Testis (tissue), 2 donors: ENCODE measurements at regions not wholly inside any gene's neighbourhood (a gene's known extent, or its start where the extent isn't known, plus 50 kb on each side); places are given as distances from the start of the nearest gene placed in this dataset.

Experiments
- DNase-seq: peaks from one replicate; pipeline ENCODE4 v3.0.0-alpha.2; 2019
- H3K27ac ChIP-seq, 2 donors: fragments of 200-600 bp; sonication (generic); one replicate each; pipeline ENCODE4 v1.5.1; 2019
- H3K27me3 ChIP-seq: fragments of 200-600 bp; sonication (generic); one replicate; pipeline ENCODE4 v1.5.1; 2019
- H3K36me3 ChIP-seq: fragments of 200-600 bp; sonication (generic); one replicate; pipeline ENCODE4 v1.5.1; 2017; ENCODE audit warnings: low read depth; ENCODE audit errors: missing control alignments
- H3K4me1 ChIP-seq: fragments of 200-600 bp; sonication (generic); one replicate; pipeline ENCODE4 v1.5.1; 2019
- H3K4me3 ChIP-seq, 2 donors: fragments of 200-600 bp; sonication (generic); one replicate each; pipeline ENCODE4 v1.5.1; 2017 to 2019
- H3K9me3 ChIP-seq: fragments of 200-600 bp; sonication (generic); one replicate; pipeline ENCODE4 v1.5.1; 2017
- CTCF ChIP-seq, 3 experiments: fragments of 450-650 bp in 2 of 3; fragments of 200-600 bp in 1 of 3; sonication (generic) in 1 of 3; IDR thresholded peaks; one replicate each; pipeline ENCODE4 v1.5.1; 2016 to 2019; ENCODE audit warnings: antibody characterized with exemption in 3 of 3, mild to moderate bottlenecking in 2 of 3, moderate library complexity in 1 of 3
- POLR2A ChIP-seq: fragments of 450-650 bp; IDR thresholded peaks from one replicate; pipeline ENCODE4 v1.6.1; 2017; ENCODE audit warnings: antibody characterized with exemption, mild to moderate bottlenecking, moderate library complexity
- WGBS, 2 donors: methylation state at CpG; one replicate each; pipeline ENCODE4 v1.1.5; 2018; 5-methylcytosine and 5-hydroxymethylcytosine counted together
- intact Hi-C: fragments of 100-400 bp; cut with DNase I; formaldehyde crosslinking; loops from one replicate; pipeline ENCODE4 v1.15.1; 2023; ENCODE audit warnings: low total_unique reads

- intact Hi-C loops: no loop called here
- WGBS, 2 donors: 80 to 81% methylated on average over 3 of the region's 3 CpGs
Observed at GRCh38 chr14:99004112-99004511, 267.9 kb downstream of the BCL11B start.

GRCh38 chr14:99006276-99006675 lies 265.7 kb downstream of the BCL11B start:
- intact Hi-C loops: no loop called here
- Histone ChIP-seq H3K27ac (no peak overlapping the region), H3K36me3 (no peaks in the 10 kb centered on the region), H3K4me3 (no peak overlapping the region), H3K4me1 (no peaks in the 10 kb centered on the region), H3K27me3 (no peaks in the 10 kb centered on the region), H3K9me3 (no peaks in the 10 kb centered on the region)
- no peak for DNase-seq
- no peak for TF ChIP-seq CTCF (IDR thresholded peaks at IDR 0.05)
- TF ChIP-seq POLR2A: no peak
- 73 to 77% methylated on average over 5 of the region's 5 CpGs for WGBS, 2 donors

More at GRCh38 chr14:99004112-99004511, 267.9 kb downstream of the BCL11B start:
- Histone ChIP-seq H3K27ac (no peak overlapping the region), H3K4me1 (no peaks in the 10 kb centered on the region), H3K36me3 (no peaks in the 10 kb centered on the region), H3K27me3 (no peaks in the 10 kb centered on the region), H3K9me3 (no peaks in the 10 kb centered on the region), H3K4me3 (no peak overlapping the region)
- DNase-seq: no peak
- no peak for TF ChIP-seq POLR2A
- TF ChIP-seq CTCF (IDR thresholded peaks at IDR 0.05): no peak

GRCh38 chr14:99007795-99008194 lies 264.2 kb downstream of the BCL11B start:
- no peak for DNase-seq
- Histone ChIP-seq H3K27ac (no peak overlapping the region), H3K27me3 (no peaks in the 10 kb centered on the region), H3K36me3 (no peaks in the 10 kb centered on the region), H3K9me3 (no peaks in the 10 kb centered on the region), H3K4me3 (no peak overlapping the region), H3K4me1 (no peaks in the 10 kb centered on the region)
- intact Hi-C loops: no loop called here
- no peak for TF ChIP-seq CTCF (IDR thresholded peaks at IDR 0.05)
- TF ChIP-seq POLR2A: no peak
- 91 to 96% methylated on average over 7 of the region's 7 CpGs for WGBS, 2 donors

GRCh38 chr14:99009871-99010270 lies 262.1 kb downstream of the BCL11B start:
- no peak overlapping the region for H3K4me3 ChIP-seq
- no peaks in the 10 kb centered on the region for H3K9me3 ChIP-seq
- no peak overlapping the region for H3K27ac ChIP-seq
- H3K27me3 ChIP-seq: no peaks in the 10 kb centered on the region
- intact Hi-C loops: no loop called here
- DNase-seq: no peak
- no peak for TF ChIP-seq POLR2A
- TF ChIP-seq CTCF (IDR thresholded peaks at IDR 0.05): no peak
- no peaks in the 10 kb centered on the region for H3K4me1 ChIP-seq
- 91 to 93% methylated on average over 6 of the region's 6 CpGs for WGBS, 2 donors
- no peaks in the 10 kb centered on the region for H3K36me3 ChIP-seq

GRCh38 chr14:99011385-99011784 lies 260.6 kb downstream of the BCL11B start:
- Histone ChIP-seq H3K27ac (no peak overlapping the region), H3K27me3 (no peaks in the 10 kb centered on the region), H3K36me3 (no peaks in the 10 kb centered on the region), H3K4me1 (no peaks in the 10 kb centered on the region), H3K9me3 (no peaks in the 10 kb centered on the region), H3K4me3 (no peak overlapping the region)
- DNase-seq: no peak
- TF ChIP-seq CTCF (IDR thresholded peaks at IDR 0.05): no peak
- TF ChIP-seq POLR2A: no peak
- 88 to 98% methylated on average over 6 of the region's 6 CpGs for WGBS, 2 donors
- intact Hi-C loops: no loop called here
